ENCODE measurements at regions not wholly inside any gene's neighbourhood (a gene's known extent, or its start where the extent isn't known, plus 50 kb on each side); places are given as distances from the start of the nearest gene placed in this dataset.

DNA sequence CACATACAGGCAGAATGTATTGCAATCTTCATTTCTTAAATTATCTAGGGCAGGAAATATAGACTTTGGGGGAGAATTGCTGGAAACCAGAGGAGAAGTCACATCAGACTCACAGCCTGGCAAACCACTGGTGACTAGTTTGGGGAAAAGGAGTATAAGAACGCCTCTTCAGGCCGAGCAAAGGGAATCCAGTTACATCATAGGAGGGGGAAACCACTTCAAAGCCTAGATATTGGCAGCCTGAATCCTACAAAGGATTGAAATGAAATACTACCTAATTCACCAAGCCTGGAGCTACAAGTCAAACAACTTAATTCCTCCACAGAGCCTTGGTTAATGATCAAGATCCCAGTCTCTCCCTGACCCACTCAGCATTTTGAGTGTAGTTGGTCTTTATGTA lies 121.7 kb downstream of the SLC30A10 start:
- Histone ChIP-seq H3K36me3 (ENCODE audit: insufficient read depth in 1 of 2, low read depth in 1 of 2) (no peaks in the 10 kb centered on the region), H3K27me3 (ENCODE audit: insufficient read depth in 3 of 3, low read length in 2 of 3) (no peaks in the 10 kb centered on the region), H3K4me3 (no peak overlapping the region), H3K27ac (no peak overlapping the region), H3K4me1 (no peaks in the 10 kb centered on the region), H3K9me3 (no peaks in the 10 kb centered on the region)
- ATAC-seq (no peak), DNase-seq (no peak)
- intact Hi-C loops (cut with DNase I): no loop called here
- 54 to 74% (median 60%) methylated on average over 2 of the region's 2 CpGs for WGBS, 3 donors
- no peak for TF ChIP-seq CTCF (IDR thresholded peaks at IDR 0.05)

DNA sequence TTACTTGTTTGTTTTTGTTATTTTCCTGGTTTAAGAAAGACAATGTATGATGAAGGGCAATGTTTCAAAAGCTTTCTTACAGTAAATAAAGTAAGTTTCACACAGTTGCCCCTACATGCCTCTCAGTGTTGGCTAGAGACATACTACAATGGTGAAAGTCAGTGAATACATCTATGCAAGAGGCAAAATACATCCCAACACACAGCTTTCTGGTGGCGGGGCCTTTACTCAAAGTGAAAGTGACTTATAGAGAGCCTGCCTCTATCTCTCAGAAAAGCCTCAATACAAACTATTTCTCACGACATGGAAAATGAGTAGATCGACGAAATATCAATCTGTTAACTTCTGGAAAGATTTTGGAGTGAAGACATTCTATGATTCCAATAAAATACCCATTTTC lies 122.3 kb downstream of the SLC30A10 start:
- intact Hi-C loops (cut with DNase I): no loop called here
- Histone ChIP-seq H3K27me3 (ENCODE audit: insufficient read depth in 3 of 3, low read length in 2 of 3) (no peaks in the 10 kb centered on the region), H3K27ac (no peak overlapping the region), H3K4me3 (no peak overlapping the region), H3K4me1 (no peaks in the 10 kb centered on the region), H3K9me3 (no peaks in the 10 kb centered on the region), H3K36me3 (ENCODE audit: insufficient read depth in 1 of 2, low read depth in 1 of 2) (no peaks in the 10 kb centered on the region)
- ATAC-seq (no peak), DNase-seq (no peak)
- no peak for TF ChIP-seq CTCF (IDR thresholded peaks at IDR 0.05)
- 59 to 83% (median 68%) methylated on average over 4 of the region's 4 CpGs for WGBS, 3 donors

- Histone ChIP-seq H3K4me3 (no peak overlapping the region), H3K9me3 (no peaks in the 10 kb centered on the region), H3K27me3 (ENCODE audit: insufficient read depth in 3 of 3, low read length in 2 of 3) (no peaks in the 10 kb centered on the region), H3K27ac (no peak overlapping the region), H3K36me3 (ENCODE audit: insufficient read depth in 1 of 2, low read depth in 1 of 2) (no peaks in the 10 kb centered on the region), H3K4me1 (no peaks in the 10 kb centered on the region)
- TF ChIP-seq CTCF (IDR thresholded peaks at IDR 0.05): no peak
- ATAC-seq (no peak), DNase-seq (no peak)
- intact Hi-C loops (cut with DNase I): no loop called here
- 38 to 41% (median 41%) methylated on average over 6 of the region's 6 CpGs for whole genome bisulfite sequencing, 3 donors
Measured at GRCh38 chr1:219805191-219805590, 123.2 kb downstream of the SLC30A10 start.

DNA sequence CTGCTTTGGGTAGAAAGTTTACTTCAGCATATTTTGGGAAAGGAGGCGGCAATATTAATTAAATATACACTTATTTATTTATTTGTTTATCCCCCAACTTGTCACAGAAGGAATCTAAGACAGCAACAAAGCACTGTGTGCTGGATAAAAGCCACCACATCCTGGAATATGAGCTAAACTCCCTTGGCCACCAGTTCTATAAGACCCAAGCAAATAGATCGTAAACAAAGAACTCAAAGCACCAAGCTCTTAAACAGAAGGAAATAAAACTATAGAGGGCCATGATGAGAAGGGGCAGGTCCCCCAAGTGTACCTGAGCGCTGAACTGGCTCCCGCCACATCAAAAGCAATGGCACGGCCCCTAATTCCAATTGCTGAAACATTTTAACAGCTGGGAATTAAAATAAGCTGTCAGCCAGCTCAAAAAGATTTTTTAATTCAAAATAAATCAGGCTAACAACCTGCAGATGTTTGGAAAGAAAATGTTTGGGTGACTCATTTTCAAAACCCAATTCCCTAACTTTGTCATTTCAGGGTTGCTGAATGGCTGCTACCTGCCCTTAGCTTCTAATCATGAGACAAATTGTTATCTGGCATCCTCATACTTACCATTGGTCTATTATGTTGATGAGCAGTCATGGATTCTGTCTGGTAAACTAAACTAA lies 127.1 kb downstream of the SLC30A10 start:
- Histone ChIP-seq H3K36me3 (ENCODE audit: insufficient read depth in 1 of 2, low read depth in 1 of 2) (no peaks in the 10 kb centered on the region), H3K27ac (no peak overlapping the region), H3K4me1 (no peaks in the 10 kb centered on the region), H3K27me3 (ENCODE audit: insufficient read depth in 3 of 3, low read length in 2 of 3) (peaks cover 0 to 2% (median 0%) of the 10 kb centered on the region in 3 donors), H3K4me3 (no peak overlapping the region), H3K9me3 (no peaks in the 10 kb centered on the region)
- WGBS, 3 donors: 42 to 45% (median 44%) methylated on average over 5 of the region's 5 CpGs
- intact Hi-C loops (cut with DNase I): no loop called here
- TF ChIP-seq CTCF (IDR thresholded peaks at IDR 0.05): no peak
- no peak for ATAC-seq
- DNase-seq: no peak

Measured in psoas muscle (tissue), 7 donors.